Forelimb muscle (tissue), 1 donor: ENCODE measurements at regions not wholly inside any gene's neighbourhood (a gene's known extent, or its start where the extent isn't known, plus 50 kb on each side); places are given as distances from the start of the nearest gene placed in this dataset.
A peak's percentile ranks its signal among the peaks of the same experiment; 100 is the strongest.

Source experiments
- DNase-seq: peaks from one replicate; pipeline ENCODE4 v3.0.0-alpha.2; 2013; ENCODE audit warnings: low read depth

- no peak for DNase-seq
These were observed 144.6 kb upstream of the IGFBP7 start for GRCh38 chr4:57254754-57255153.

GRCh38 chr4:57249083-57249482 is 138.9 kb upstream of the IGFBP7 start:
- no peak for DNase-seq

GRCh38 chr4:57243076-57243475 is 132.9 kb upstream of the IGFBP7 start:
- no peak for DNase-seq

- DNase-seq: no peak
These were observed 124.1 kb upstream of the IGFBP7 start for GRCh38 chr4:57234252-57234775.

- DNase-seq: no peak
These were observed 123.2 kb upstream of the IGFBP7 start for GRCh38 chr4:57233386-57233785.

GRCh38 chr4:57231781-57232180 is 121.6 kb upstream of the IGFBP7 start:
- no peak for DNase-seq

GRCh38 chr4:57220734-57221133 is 110.5 kb upstream of the IGFBP7 start:
- DNase-seq: no peak

GRCh38 chr4:57220172-57220571 is 110.0 kb upstream of the IGFBP7 start:
- no peak for DNase-seq

GRCh38 chr4:57219431-57219830 is 109.2 kb upstream of the IGFBP7 start:
- no peak for DNase-seq

- peak; percentile 24 for DNase-seq
These were observed 104.6 kb upstream of the IGFBP7 start for GRCh38 chr4:57214654-57215411.

- DNase-seq: no peak
These were observed 100.9 kb upstream of the IGFBP7 start for GRCh38 chr4:57211131-57211530.

- DNase-seq: no peak
These were observed 96.0 kb upstream of the IGFBP7 start for GRCh38 chr4:57206172-57206571.

GRCh38 chr4:57205580-57205979 is 95.4 kb upstream of the IGFBP7 start:
- DNase-seq: no peak

GRCh38 chr4:57200799-57201327 is 90.7 kb upstream of the IGFBP7 start:
- DNase-seq: no peak

GRCh38 chr4:57199267-57199666 is 89.1 kb upstream of the IGFBP7 start:
- no peak for DNase-seq

- DNase-seq: no peak
These were observed 85.4 kb upstream of the IGFBP7 start for GRCh38 chr4:57195622-57196021.

- no peak for DNase-seq
These were observed 84.0 kb upstream of the IGFBP7 start for GRCh38 chr4:57194068-57194611.

GRCh38 chr4:57193209-57193810 is 83.1 kb upstream of the IGFBP7 start:
- DNase-seq: no peak

- DNase-seq: no peak
These were observed 81.4 kb upstream of the IGFBP7 start for GRCh38 chr4:57191523-57192034.

GRCh38 chr4:57190601-57191481 is 80.7 kb upstream of the IGFBP7 start:
- no peak for DNase-seq

- no peak for DNase-seq
These were observed 77.1 kb upstream of the IGFBP7 start for GRCh38 chr4:57187246-57187645.
